ENCODE measurements at regions not wholly inside any gene's neighbourhood (a gene's known extent, or its start where the extent isn't known, plus 50 kb on each side); places are given as distances from the start of the nearest gene placed in this dataset.

- no peak for DNase-seq
Observed at GRCh38 chr1:94611681-94612475, 70.3 kb upstream of the F3 start.

- no peak for DNase-seq
Observed at GRCh38 chr1:94609619-94610018, 68.1 kb upstream of the F3 start.

- no peak for DNase-seq
Observed at GRCh38 chr1:94608852-94609530, 67.4 kb upstream of the F3 start.

GRCh38 chr1:94608142-94608851 is 66.7 kb upstream of the F3 start:
- DNase-seq: no peak

GRCh38 chr1:94607398-94607797 is 65.8 kb upstream of the F3 start:
- no peak for DNase-seq

GRCh38 chr1:94606471-94606870 is 64.9 kb upstream of the F3 start:
- DNase-seq: no peak

- DNase-seq: no peak
Observed at GRCh38 chr1:94603663-94604062, 62.1 kb upstream of the F3 start.

GRCh38 chr1:94602802-94603625 is 61.5 kb upstream of the F3 start:
- DNase-seq: no peak

- no peak for DNase-seq
Observed at GRCh38 chr1:94602316-94602715, 60.8 kb upstream of the F3 start.

GRCh38 chr1:94600556-94600955 is 59.0 kb upstream of the F3 start:
- DNase-seq: no peak

- DNase-seq: no peak
Observed at GRCh38 chr1:94599095-94599813, 57.7 kb upstream of the F3 start.

- no peak for DNase-seq
Observed at GRCh38 chr1:94597701-94598100, 56.1 kb upstream of the F3 start.

GRCh38 chr1:94596260-94596659 is 54.7 kb upstream of the F3 start:
- no peak for DNase-seq

- DNase-seq: no peak
Observed at GRCh38 chr1:94595658-94596057, 54.1 kb upstream of the F3 start.

- no peak for DNase-seq
Observed at GRCh38 chr1:94593611-94594010, 52.1 kb upstream of the F3 start.

GRCh38 chr1:94592571-94592920 is 51.0 kb upstream of the F3 start:
- no peak for DNase-seq

- DNase-seq: no peak
Observed at GRCh38 chr1:94591823-94592570, 50.4 kb upstream of the F3 start.

All from NCI-H1436 treated with DMSO at 0.1 percent for 48 hours (cell line).